Inflammatory macrophage treated with lipopolysaccharide for 4 hours (primary cell): ENCODE measurements at regions not wholly inside any gene's neighbourhood (a gene's known extent, or its start where the extent isn't known, plus 50 kb on each side); places are given as distances from the start of the nearest gene placed in this dataset.
"Not testable (repeated sequence)": the region's sequence is repeated elsewhere in the genome, so short reads cannot be mapped to it uniquely, and the experiment has no call there.

Experiments
- DNase-seq: peaks from one replicate; pipeline ENCODE4 v3.0.0-alpha.2; 2020

- DNase-seq, result no peak
Observed at GRCh38 chr11:15300341-15300740, 185.6 kb downstream of the INSC start.

GRCh38 chr11:15307619-15308024 is 192.9 kb downstream of the INSC start:
- DNase-seq, result no peak

- DNase-seq, result no peak
Observed at GRCh38 chr11:15308840-15309239, 194.1 kb downstream of the INSC start.

- DNase-seq, result no peak
Observed at GRCh38 chr11:15309296-15309695, 194.6 kb downstream of the INSC start.

- DNase-seq, result no peak
Observed at GRCh38 chr11:15313862-15314261, 199.1 kb downstream of the INSC start.

GRCh38 chr11:15318814-15319213 is 204.1 kb downstream of the INSC start:
- DNase-seq, result no peak

GRCh38 chr11:15326520-15326919 is 211.8 kb downstream of the INSC start:
- DNase-seq, result no peak

- no peak for DNase-seq
Observed at GRCh38 chr11:15327786-15328231, 213.1 kb downstream of the INSC start.

- no peak for DNase-seq
Observed at GRCh38 chr11:15333407-15333806, 218.7 kb downstream of the INSC start.

GRCh38 chr11:15334766-15335165 is 220.0 kb downstream of the INSC start:
- no peak for DNase-seq

GRCh38 chr11:15336021-15336420 is 221.3 kb downstream of the INSC start:
- DNase-seq, result no peak

- no peak for DNase-seq
Observed at GRCh38 chr11:15339302-15339701, 224.6 kb downstream of the INSC start.

- DNase-seq, result no peak
Observed at GRCh38 chr11:15341587-15341986, 226.9 kb downstream of the INSC start.

GRCh38 chr11:15342163-15342562 is 227.4 kb downstream of the INSC start:
- DNase-seq, result no peak

GRCh38 chr11:15346907-15347306 is 232.2 kb downstream of the INSC start:
- DNase-seq, result no peak

- DNase-seq, result no peak
Observed at GRCh38 chr11:15347969-15348734, 233.4 kb downstream of the INSC start.

GRCh38 chr11:15349413-15349812 is 234.7 kb downstream of the INSC start:
- no peak for DNase-seq

GRCh38 chr11:15361316-15361715 is 246.6 kb downstream of the INSC start:
- no peak for DNase-seq

GRCh38 chr11:15365286-15365685 is 250.6 kb downstream of the INSC start:
- not testable (repeated sequence) for DNase-seq

GRCh38 chr11:15367695-15368094 is 253.0 kb downstream of the INSC start:
- no peak for DNase-seq

- no peak for DNase-seq
Observed at GRCh38 chr11:15370495-15371147, 255.9 kb downstream of the INSC start.

GRCh38 chr11:15371533-15371932 is 256.8 kb downstream of the INSC start:
- no peak for DNase-seq

GRCh38 chr11:15374418-15374817 is 259.7 kb downstream of the INSC start:
- DNase-seq, result no peak

- DNase-seq, result no peak
Observed at GRCh38 chr11:15378941-15379340, 264.2 kb downstream of the INSC start.

- DNase-seq, result no peak
Observed at GRCh38 chr11:15379483-15379882, 264.8 kb downstream of the INSC start.
